ENCODE measurements at regions not wholly inside any gene's neighbourhood (a gene's known extent, or its start where the extent isn't known, plus 50 kb on each side); places are given as distances from the start of the nearest gene placed in this dataset.

DNA sequence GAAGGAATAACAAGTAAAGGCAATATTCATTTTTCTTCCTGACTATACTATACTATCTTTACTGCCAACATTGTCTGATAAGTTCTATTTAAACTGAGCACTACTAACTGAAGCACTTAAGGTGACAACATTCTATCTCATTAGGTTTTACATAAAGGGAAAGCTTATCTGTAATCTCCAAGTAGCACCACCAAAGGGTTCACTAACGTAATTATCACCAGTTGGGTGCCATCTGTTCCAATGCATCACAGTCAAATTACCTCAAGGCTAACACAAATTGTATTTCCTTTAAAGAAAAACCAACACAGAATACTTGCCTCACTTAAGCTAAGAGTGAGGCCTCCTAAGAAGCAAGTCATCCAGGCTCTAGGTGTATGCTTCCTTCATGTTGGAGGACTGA, 453.8 kb downstream of the RAP2B start:
- FAIRE-seq, result no peak

GRCh38 chr3:153617463-153617862, 455.4 kb downstream of the RAP2B start:
- FAIRE-seq, result no peak
- no peak for DNase-seq (ENCODE audit: insufficient read length)
- TF ChIP-seq POLR2A (IDR thresholded peaks at IDR 0.05; ENCODE audit: low read depth, low read length) (no peak), POLR2AphosphoS5 (IDR thresholded peaks at IDR 0.05; ENCODE audit: low read depth, low read length) (no peak), TAF1 (IDR thresholded peaks at IDR 0.05; ENCODE audit: borderline replicate concordance, low read depth, low read length) (no peak)

More for the DNA sequence above, 453.8 kb downstream of the RAP2B start:
- DNase-seq (ENCODE audit: insufficient read length), result no peak
- TF ChIP-seq TAF1 (IDR thresholded peaks at IDR 0.05; ENCODE audit: borderline replicate concordance, low read depth, low read length), result no peak
- no peak for TF ChIP-seq POLR2AphosphoS5 (IDR thresholded peaks at IDR 0.05; ENCODE audit: low read depth, low read length)
- TF ChIP-seq POLR2A (IDR thresholded peaks at IDR 0.05; ENCODE audit: low read depth, low read length), result no peak

DNA sequence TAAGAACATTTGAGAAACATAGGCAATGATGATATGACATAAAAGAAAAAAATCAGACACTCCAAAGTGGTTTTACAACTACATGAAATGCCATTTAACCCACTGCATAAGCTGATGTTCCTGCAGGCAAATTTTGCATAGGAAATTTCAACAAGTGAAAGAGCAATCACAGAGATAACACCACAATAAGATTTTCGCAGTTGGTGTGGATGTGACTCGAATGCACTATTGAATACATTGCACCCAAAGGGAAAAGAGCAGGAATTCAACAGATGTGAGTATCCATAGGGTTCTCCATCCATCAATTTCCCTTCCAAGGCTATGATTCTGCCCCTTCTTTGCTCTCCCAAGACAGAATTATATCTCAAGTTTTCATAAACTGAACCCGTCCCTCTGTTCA, 456.1 kb downstream of the RAP2B start:
- DNase-seq (ENCODE audit: insufficient read length) (no peak), FAIRE-seq (no peak)
- no peak for TF ChIP-seq POLR2A (IDR thresholded peaks at IDR 0.05; ENCODE audit: low read depth, low read length)
- no peak for TF ChIP-seq TAF1 (IDR thresholded peaks at IDR 0.05; ENCODE audit: borderline replicate concordance, low read depth, low read length)
- TF ChIP-seq POLR2AphosphoS5 (IDR thresholded peaks at IDR 0.05; ENCODE audit: low read depth, low read length), result no peak

- peak; percentile 9 for FAIRE-seq
- no peak for DNase-seq (ENCODE audit: insufficient read length)
- no peak for TF ChIP-seq POLR2AphosphoS5 (IDR thresholded peaks at IDR 0.05; ENCODE audit: low read depth, low read length)
- no peak for TF ChIP-seq TAF1 (IDR thresholded peaks at IDR 0.05; ENCODE audit: borderline replicate concordance, low read depth, low read length)
- no peak for TF ChIP-seq POLR2A (IDR thresholded peaks at IDR 0.05; ENCODE audit: low read depth, low read length)
Measured at GRCh38 chr3:153619268-153619667, 457.2 kb downstream of the RAP2B start.

DNA sequence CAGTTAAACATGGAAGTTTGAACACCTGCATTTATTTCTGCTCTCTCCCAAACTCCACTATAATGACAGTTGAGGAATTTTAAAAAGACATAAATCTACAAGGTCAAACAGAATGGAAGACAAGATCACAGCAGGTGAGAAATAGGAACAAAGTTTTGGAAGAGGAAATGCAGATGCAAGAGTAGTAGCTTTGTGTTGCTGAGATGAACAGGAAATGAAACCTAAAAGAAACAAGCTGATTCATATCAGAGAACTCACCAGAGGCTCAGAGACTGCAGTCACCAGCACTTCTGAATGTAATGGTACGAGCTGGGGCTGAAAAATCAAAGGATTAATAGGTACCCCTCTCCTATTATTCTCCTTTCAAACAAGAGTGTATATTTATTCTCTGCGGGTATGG, 459.9 kb downstream of the RAP2B start:
- no peak for DNase-seq (ENCODE audit: insufficient read length)
- peak; percentile 57 for FAIRE-seq
- TF ChIP-seq TAF1 (IDR thresholded peaks at IDR 0.05; ENCODE audit: borderline replicate concordance, low read depth, low read length), result no peak
- TF ChIP-seq POLR2AphosphoS5 (IDR thresholded peaks at IDR 0.05; ENCODE audit: low read depth, low read length), result no peak
- TF ChIP-seq POLR2A (IDR thresholded peaks at IDR 0.05; ENCODE audit: low read depth, low read length), result no peak

- TF ChIP-seq POLR2AphosphoS5 (IDR thresholded peaks at IDR 0.05; ENCODE audit: low read depth, low read length), result no peak
- no peak for TF ChIP-seq POLR2A (IDR thresholded peaks at IDR 0.05; ENCODE audit: low read depth, low read length)
- TF ChIP-seq TAF1 (IDR thresholded peaks at IDR 0.05; ENCODE audit: borderline replicate concordance, low read depth, low read length), result no peak
- no peak for DNase-seq (ENCODE audit: insufficient read length)
- no peak for FAIRE-seq
Measured at GRCh38 chr3:153623834-153624233, 461.8 kb downstream of the RAP2B start.

DNA sequence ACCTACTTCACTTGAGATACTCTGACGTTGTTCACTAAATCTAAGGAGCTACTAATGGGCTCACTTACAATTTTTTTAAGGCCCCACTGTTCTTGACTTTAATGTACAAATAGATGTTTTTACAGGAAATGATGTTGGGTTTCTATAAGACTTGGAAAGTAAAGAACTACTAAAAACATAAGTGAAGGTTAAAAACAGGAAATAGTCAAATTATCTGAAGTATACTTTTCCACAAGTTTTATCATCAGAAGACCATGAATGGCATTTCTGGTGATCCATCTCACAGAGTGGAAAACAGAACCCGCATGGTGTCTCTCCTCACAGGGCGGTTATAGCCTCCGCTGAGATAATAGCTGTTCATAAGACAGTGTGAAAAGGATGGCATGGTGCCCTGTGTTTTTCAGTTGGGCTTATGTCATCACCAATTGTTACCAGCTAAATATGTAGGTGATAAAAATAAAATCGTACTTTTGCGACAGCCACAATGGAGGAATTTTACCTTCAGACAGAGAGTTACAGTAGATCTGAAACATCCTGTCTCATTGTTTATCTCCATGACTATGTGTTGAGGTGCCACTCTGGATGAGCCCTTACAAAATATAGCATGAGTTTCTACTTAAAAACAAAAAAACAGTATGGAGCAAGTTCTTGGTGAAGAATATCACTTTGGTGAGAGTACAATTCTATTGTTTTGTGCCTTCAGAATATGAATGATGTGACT, 462.4 kb downstream of the RAP2B start:
- FAIRE-seq (no peak), DNase-seq (ENCODE audit: insufficient read length) (no peak)
- TF ChIP-seq POLR2AphosphoS5 (IDR thresholded peaks at IDR 0.05; ENCODE audit: low read depth, low read length), result no peak
- TF ChIP-seq TAF1 (IDR thresholded peaks at IDR 0.05; ENCODE audit: borderline replicate concordance, low read depth, low read length), result no peak
- TF ChIP-seq POLR2A (IDR thresholded peaks at IDR 0.05; ENCODE audit: low read depth, low read length), result no peak

DNA sequence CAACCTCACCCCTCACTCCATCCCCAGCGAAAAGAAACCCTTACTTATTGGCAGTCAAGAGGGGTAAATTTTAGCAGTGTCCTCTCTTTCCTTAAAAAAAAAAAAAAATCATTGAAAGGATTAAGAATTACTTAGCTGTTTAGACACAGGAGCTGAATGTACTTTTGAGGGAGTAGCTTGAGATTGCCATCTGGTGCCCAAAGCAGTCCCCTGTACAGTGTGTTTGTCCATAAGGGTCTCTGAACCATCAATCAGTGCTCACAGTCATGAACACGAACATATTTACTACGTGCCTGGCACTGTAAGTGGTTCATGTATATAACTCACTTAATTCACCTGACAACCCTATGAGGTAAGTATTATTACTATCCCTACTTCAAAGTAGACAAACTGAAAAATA, 463.5 kb downstream of the RAP2B start:
- DNase-seq (ENCODE audit: insufficient read length) (no peak), FAIRE-seq (no peak)
- no peak for TF ChIP-seq TAF1 (IDR thresholded peaks at IDR 0.05; ENCODE audit: borderline replicate concordance, low read depth, low read length)
- no peak for TF ChIP-seq POLR2AphosphoS5 (IDR thresholded peaks at IDR 0.05; ENCODE audit: low read depth, low read length)
- no peak for TF ChIP-seq POLR2A (IDR thresholded peaks at IDR 0.05; ENCODE audit: low read depth, low read length)

GRCh38 chr3:153626158-153626557, 464.1 kb downstream of the RAP2B start:
- TF ChIP-seq POLR2A (IDR thresholded peaks at IDR 0.05; ENCODE audit: low read depth, low read length) (no peak), TAF1 (IDR thresholded peaks at IDR 0.05; ENCODE audit: borderline replicate concordance, low read depth, low read length) (no peak)
- no peak for FAIRE-seq
- DNase-seq (ENCODE audit: insufficient read length), result no peak

GRCh38 chr3:153628591-153628990, 466.6 kb downstream of the RAP2B start:
- no peak for DNase-seq (ENCODE audit: insufficient read length)
- peak; percentile 66 for FAIRE-seq
- TF ChIP-seq POLR2AphosphoS5 (IDR thresholded peaks at IDR 0.05; ENCODE audit: low read depth, low read length) (no peak), POLR2A (IDR thresholded peaks at IDR 0.05; ENCODE audit: low read depth, low read length) (no peak), TAF1 (IDR thresholded peaks at IDR 0.05; ENCODE audit: borderline replicate concordance, low read depth, low read length) (no peak)

DNA sequence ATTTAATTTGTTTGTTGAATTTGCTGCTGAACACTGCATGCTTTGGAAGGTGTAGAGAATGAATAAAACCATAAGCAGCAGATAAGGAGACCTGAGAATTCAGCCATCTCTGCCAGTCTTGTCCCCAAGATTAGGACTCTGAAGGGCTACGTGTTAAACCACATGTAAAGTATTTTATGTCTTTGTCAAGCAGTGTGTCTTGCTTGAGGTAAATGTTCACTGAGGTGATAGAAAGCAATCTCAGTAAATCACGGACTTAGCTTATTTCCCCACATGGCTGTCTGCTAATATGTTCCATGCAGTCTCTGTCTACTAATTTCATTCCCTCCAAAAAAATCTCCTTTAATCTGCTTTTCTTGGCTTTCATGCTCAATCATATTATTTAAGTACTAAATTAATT, 467.1 kb downstream of the RAP2B start:
- TF ChIP-seq TAF1 (IDR thresholded peaks at IDR 0.05; ENCODE audit: borderline replicate concordance, low read depth, low read length) (no peak), POLR2A (IDR thresholded peaks at IDR 0.05; ENCODE audit: low read depth, low read length) (no peak), POLR2AphosphoS5 (IDR thresholded peaks at IDR 0.05; ENCODE audit: low read depth, low read length) (no peak)
- FAIRE-seq, result peak; percentile 50

GRCh38 chr3:153631102-153631501, 469.1 kb downstream of the RAP2B start:
- TF ChIP-seq POLR2A (IDR thresholded peaks at IDR 0.05; ENCODE audit: low read depth, low read length) (no peak), POLR2AphosphoS5 (IDR thresholded peaks at IDR 0.05; ENCODE audit: low read depth, low read length) (no peak), TAF1 (IDR thresholded peaks at IDR 0.05; ENCODE audit: borderline replicate concordance, low read depth, low read length) (no peak)
- DNase-seq (ENCODE audit: insufficient read length) (no peak), FAIRE-seq (no peak)

More for the DNA sequence above, 467.1 kb downstream of the RAP2B start:
- no peak for DNase-seq (ENCODE audit: insufficient read length)
